Lower leg skin (tissue), 4 donors: ENCODE measurements at regions not wholly inside any gene's neighbourhood (a gene's known extent, or its start where the extent isn't known, plus 50 kb on each side); places are given as distances from the start of the nearest gene placed in this dataset.

ENCODE experiments used
- DNase-seq, 2 donors: peaks; one replicate each; pipeline ENCODE4 v3.0.0-alpha.2; 2019; ENCODE audit warnings: low spot score in 2 of 2
- H3K4me3 ChIP-seq: fragments of 200-600 bp; sonication (generic); 2 replicates; pipeline ENCODE4 v1.5.1; 2017; ENCODE audit warnings: mild to moderate bottlenecking, low read depth; ENCODE audit not compliant: poor library complexity, severe bottlenecking
- CTCF ChIP-seq, 3 donors: fragments of 450-650 bp; IDR thresholded peaks; one replicate each; pipeline ENCODE4 v1.5.1; 2016; ENCODE audit warnings: antibody characterized with exemption in 3 of 3, mild to moderate bottlenecking in 3 of 3, moderate library complexity in 2 of 3
- POLR2A ChIP-seq, 2 donors: fragments of 450-650 bp; IDR thresholded peaks; one replicate each; pipeline ENCODE4 v1.6.1; 2016 to 2017; ENCODE audit warnings: antibody characterized with exemption in 2 of 2, mild to moderate bottlenecking in 1 of 2, moderate library complexity in 1 of 2
- WGBS, 2 donors: methylation state at CpG; one replicate each; pipeline ENCODE4 v1.1.5; 2018; 5-methylcytosine and 5-hydroxymethylcytosine counted together
- intact Hi-C: fragments of 100-400 bp; cut with DNase I; formaldehyde crosslinking; loops from one replicate; pipeline ENCODE4 v1.15.0; 2023; ENCODE audit warnings: low total_unique reads

- 86 to 93% methylated on average over 4 of the region's 4 CpGs for WGBS, 2 donors
- intact Hi-C loops, result no loop called here
- TF ChIP-seq CTCF (IDR thresholded peaks at IDR 0.05), result no peak
- TF ChIP-seq POLR2A (IDR thresholded peaks at IDR 0.05), result no peak
- no peak overlapping the region for H3K4me3 ChIP-seq
- DNase-seq, result no peak
Measured at GRCh38 chr14:59097681-59098080, 90.8 kb upstream of the DAAM1 start.

GRCh38 chr14:59098377-59098776 is 90.1 kb upstream of the DAAM1 start:
- WGBS, 2 donors, result 87 to 93% methylated on average over 4 of the region's 4 CpGs

GRCh38 chr14:59100205-59100604 is 88.3 kb upstream of the DAAM1 start:
- no peak for DNase-seq
- intact Hi-C loops, result no loop called here
- WGBS, 2 donors, result 88 to 90% methylated on average over 4 of the region's 4 CpGs
- no peak overlapping the region for H3K4me3 ChIP-seq
- no peak for TF ChIP-seq CTCF (IDR thresholded peaks at IDR 0.05)
- TF ChIP-seq POLR2A (IDR thresholded peaks at IDR 0.05), result no peak

More at GRCh38 chr14:59098377-59098776, 90.1 kb upstream of the DAAM1 start:
- no peak overlapping the region for H3K4me3 ChIP-seq
- no peak for DNase-seq
- intact Hi-C loops, result no loop called here
- TF ChIP-seq CTCF (IDR thresholded peaks at IDR 0.05) (no peak), POLR2A (IDR thresholded peaks at IDR 0.05) (no peak)

GRCh38 chr14:59101476-59101875 is 87.0 kb upstream of the DAAM1 start:
- no peak for TF ChIP-seq CTCF (IDR thresholded peaks at IDR 0.05)
- no peak for TF ChIP-seq POLR2A (IDR thresholded peaks at IDR 0.05)
- DNase-seq, result no peak
- intact Hi-C loops, result no loop called here
- H3K4me3 ChIP-seq, result no peak overlapping the region

- 87 to 93% methylated on average over 2 of the region's 2 CpGs for WGBS, 2 donors
- H3K4me3 ChIP-seq, result no peak overlapping the region
Measured at GRCh38 chr14:59103396-59103795, 85.1 kb upstream of the DAAM1 start.

More at GRCh38 chr14:59103396-59103795, 85.1 kb upstream of the DAAM1 start:
- TF ChIP-seq POLR2A (IDR thresholded peaks at IDR 0.05), result no peak
- TF ChIP-seq CTCF (IDR thresholded peaks at IDR 0.05), result no peak
- no peak for DNase-seq
- intact Hi-C loops, result no loop called here
